GM06990 (cell line): ENCODE measurements at regions not wholly inside any gene's neighbourhood (a gene's known extent, or its start where the extent isn't known, plus 50 kb on each side); places are given as distances from the start of the nearest gene placed in this dataset.

Experiments
- DNase-seq: peaks from one replicate; pipeline ENCODE4 v3.0.0-alpha.2; 2011; ENCODE audit not compliant: insufficient read length; ENCODE audit errors: extremely low read depth
- H3K27me3 ChIP-seq: replicated peaks from 2 replicates; pipeline ENCODE4 v1.6.0; 2011; ENCODE audit warnings: low read length; ENCODE audit not compliant: control insufficient read depth, insufficient read depth
- H3K36me3 ChIP-seq: 2 replicates; pipeline ENCODE4 v1.5.1; 2011; ENCODE audit warnings: low read length; ENCODE audit not compliant: control insufficient read depth, insufficient read depth
- H3K4me3 ChIP-seq: replicated peaks from 2 replicates; pipeline ENCODE4 v1.5.1; 2011; ENCODE audit warnings: low read depth, mild to moderate bottlenecking, control low read depth, low read length
- TF ChIP-seq, protein P1 (sequence below): IDR thresholded peaks from 2 replicates; pipeline ENCODE4 v1.5.1; 2011; ENCODE audit warnings: low read length, control low read depth, mild to moderate bottlenecking, inconsistent platforms; ENCODE audit not compliant: insufficient read depth, poor library complexity, severe bottlenecking

DNA sequence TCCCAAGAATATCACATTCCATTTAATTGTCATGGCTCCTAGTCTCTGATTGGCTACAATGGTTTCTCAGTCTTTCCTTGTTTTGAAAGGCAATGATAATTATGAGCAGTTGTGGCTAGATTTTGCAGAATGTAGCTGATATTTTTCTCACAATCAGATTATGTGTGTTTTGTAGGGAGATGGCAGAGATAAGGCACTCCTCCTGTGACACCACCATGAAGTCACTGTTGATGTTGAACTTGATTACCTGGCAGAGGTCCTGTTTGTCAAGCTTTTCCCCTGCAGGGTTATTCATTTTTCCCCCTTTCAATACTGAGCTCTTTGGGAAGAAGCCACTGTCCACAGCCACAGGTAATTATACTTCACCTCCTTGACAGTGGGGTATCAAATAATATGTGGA is 602.9 kb upstream of the PFKP start:
- H3K36me3 ChIP-seq: no peaks in the 10 kb centered on the region
- TF ChIP-seq, protein P1, sequence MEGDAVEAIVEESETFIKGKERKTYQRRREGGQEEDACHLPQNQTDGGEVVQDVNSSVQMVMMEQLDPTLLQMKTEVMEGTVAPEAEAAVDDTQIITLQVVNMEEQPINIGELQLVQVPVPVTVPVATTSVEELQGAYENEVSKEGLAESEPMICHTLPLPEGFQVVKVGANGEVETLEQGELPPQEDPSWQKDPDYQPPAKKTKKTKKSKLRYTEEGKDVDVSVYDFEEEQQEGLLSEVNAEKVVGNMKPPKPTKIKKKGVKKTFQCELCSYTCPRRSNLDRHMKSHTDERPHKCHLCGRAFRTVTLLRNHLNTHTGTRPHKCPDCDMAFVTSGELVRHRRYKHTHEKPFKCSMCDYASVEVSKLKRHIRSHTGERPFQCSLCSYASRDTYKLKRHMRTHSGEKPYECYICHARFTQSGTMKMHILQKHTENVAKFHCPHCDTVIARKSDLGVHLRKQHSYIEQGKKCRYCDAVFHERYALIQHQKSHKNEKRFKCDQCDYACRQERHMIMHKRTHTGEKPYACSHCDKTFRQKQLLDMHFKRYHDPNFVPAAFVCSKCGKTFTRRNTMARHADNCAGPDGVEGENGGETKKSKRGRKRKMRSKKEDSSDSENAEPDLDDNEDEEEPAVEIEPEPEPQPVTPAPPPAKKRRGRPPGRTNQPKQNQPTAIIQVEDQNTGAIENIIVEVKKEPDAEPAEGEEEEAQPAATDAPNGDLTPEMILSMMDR: no peak
- H3K27me3 ChIP-seq: no peaks in the 10 kb centered on the region
- no peak overlapping the region for H3K4me3 ChIP-seq
- no peak for DNase-seq

DNA sequence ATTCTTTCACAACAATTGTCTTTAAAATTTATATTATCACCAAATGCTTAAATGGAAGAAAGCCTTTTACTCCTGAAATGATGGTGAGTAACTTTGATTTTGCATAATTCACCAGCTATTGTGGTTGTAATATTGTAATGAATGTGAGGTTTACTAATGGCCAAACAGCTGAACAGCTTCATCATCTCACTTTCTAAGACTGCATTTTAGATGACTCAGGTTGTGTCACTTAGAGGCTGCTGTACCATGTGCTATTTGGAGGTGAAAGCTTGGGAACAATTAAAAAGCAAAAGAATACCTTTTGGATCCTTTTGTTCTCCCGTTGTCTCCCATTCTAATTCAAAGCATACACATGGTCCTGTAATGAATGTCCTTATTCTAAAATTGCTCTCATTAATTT is 604.0 kb upstream of the PFKP start:
- no peak overlapping the region for H3K4me3 ChIP-seq
- DNase-seq: no peak
- no peaks in the 10 kb centered on the region for H3K36me3 ChIP-seq
- TF ChIP-seq, protein P1: no peak
- no peaks in the 10 kb centered on the region for H3K27me3 ChIP-seq

DNA sequence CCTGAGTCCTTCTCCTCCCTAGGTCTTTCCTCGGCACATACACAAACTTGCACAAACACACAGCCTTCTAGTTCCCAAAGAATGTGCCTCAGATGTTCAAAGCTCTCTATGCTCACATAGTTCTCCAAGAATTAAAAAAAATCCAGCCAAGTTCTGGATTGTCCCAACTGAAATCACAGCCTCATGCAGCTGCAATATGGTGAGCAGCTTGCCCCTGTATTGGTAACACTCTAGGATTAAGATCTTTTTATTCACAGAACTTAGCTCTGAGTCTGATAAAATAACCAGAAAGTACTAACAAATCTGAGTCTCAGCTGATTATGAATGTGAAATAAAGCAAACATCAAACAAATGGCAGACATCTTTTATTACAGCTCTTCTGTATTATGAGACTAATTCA is 604.8 kb upstream of the PFKP start:
- Histone ChIP-seq H3K27me3 (no peaks in the 10 kb centered on the region), H3K36me3 (no peaks in the 10 kb centered on the region), H3K4me3 (no peak overlapping the region)
- TF ChIP-seq, protein P1: no peak
- DNase-seq: no peak

DNA sequence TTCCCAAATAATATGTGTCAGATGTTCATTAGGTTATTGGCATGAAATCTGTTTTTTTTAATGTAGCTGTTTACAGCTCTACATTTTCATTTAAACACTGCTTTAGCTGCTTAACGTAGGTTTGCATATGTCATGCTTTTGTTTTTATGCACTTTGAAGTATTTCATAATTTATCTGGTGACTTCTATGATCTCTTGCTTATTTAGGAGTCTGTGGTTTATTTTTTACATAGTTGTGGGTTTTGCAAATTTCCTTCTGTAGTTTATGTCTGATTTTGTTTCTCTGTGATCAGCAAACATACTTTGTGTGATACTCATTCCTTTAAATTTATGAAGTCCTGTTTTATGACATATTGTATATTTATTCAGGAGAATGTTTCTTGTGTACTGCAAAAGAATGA is 606.5 kb upstream of the PFKP start:
- TF ChIP-seq, protein P1: no peak
- no peak for DNase-seq
- H3K36me3 ChIP-seq: no peaks in the 10 kb centered on the region

DNA sequence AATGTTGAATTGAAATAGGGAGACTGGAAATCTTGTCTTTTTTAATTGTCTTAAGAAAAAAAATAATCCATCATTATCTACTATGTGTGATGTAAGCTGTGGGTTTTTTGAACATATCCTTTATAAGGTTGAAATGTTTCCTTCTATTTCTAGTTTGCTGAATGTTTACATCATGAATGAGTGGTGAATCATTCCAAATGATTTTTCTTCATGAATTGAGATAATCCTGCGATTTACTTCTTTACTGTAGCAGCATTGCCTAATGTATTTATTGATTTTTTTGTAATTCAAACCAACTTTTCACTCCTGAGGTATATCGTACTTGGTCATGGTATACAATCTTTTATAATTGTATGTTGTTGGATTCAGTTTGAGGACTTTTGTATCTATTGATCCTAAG is 607.6 kb upstream of the PFKP start:
- TF ChIP-seq, protein P1: no peak
- no peaks in the 10 kb centered on the region for H3K36me3 ChIP-seq

More for the DNA sequence above, 606.5 kb upstream of the PFKP start:
- no peak overlapping the region for H3K4me3 ChIP-seq
- H3K27me3 ChIP-seq: no peaks in the 10 kb centered on the region

DNA sequence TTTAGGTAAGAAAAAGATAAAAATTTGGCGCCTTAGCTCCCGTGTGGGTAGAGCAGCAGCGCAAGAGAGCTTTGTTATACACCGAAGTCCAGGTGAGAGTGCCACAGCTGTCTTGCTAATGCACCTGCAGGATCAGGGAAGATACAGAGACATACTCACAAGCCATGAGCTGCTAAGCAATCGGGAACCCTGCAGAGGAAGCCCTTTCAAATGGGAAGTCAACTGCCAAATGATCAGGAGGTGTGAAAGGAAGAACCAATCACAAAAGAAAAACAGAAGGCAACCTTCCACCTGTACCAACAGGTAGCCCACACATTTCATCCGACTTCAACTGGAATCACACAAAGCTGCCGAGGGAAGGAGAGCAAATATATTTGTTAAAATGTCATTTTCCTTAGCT is 610.5 kb upstream of the PFKP start:
- Histone ChIP-seq H3K27me3 (no peaks in the 10 kb centered on the region), H3K4me3 (no peak overlapping the region), H3K36me3 (no peaks in the 10 kb centered on the region)
- TF ChIP-seq, protein P1: no peak
- DNase-seq: no peak

More for the DNA sequence above, 607.6 kb upstream of the PFKP start:
- DNase-seq: no peak
- Histone ChIP-seq H3K27me3 (no peaks in the 10 kb centered on the region), H3K4me3 (no peak overlapping the region)
